ENCODE measurements at regions not wholly inside any gene's neighbourhood (a gene's known extent, or its start where the extent isn't known, plus 50 kb on each side); places are given as distances from the start of the nearest gene placed in this dataset.

- DNase-seq: no peak
Observed at GRCh38 chr4:135290136-135290535, 1088.5 kb upstream of the PABPC4L start.

GRCh38 chr4:135283934-135284333, 1082.3 kb upstream of the PABPC4L start:
- DNase-seq: no peak

GRCh38 chr4:135282676-135283075, 1081.1 kb upstream of the PABPC4L start:
- DNase-seq: no peak

GRCh38 chr4:135281230-135281629, 1079.6 kb upstream of the PABPC4L start:
- DNase-seq: no peak

GRCh38 chr4:135277980-135278315, 1076.4 kb upstream of the PABPC4L start:
- DNase-seq: no peak

GRCh38 chr4:135277068-135277979, 1075.7 kb upstream of the PABPC4L start:
- no peak for DNase-seq

- no peak for DNase-seq
Observed at GRCh38 chr4:135274416-135274815, 1072.8 kb upstream of the PABPC4L start.

GRCh38 chr4:135269125-135269890, 1067.7 kb upstream of the PABPC4L start:
- DNase-seq: no peak

GRCh38 chr4:135268369-135268768, 1066.8 kb upstream of the PABPC4L start:
- no peak for DNase-seq

GRCh38 chr4:135267148-135267865, 1065.7 kb upstream of the PABPC4L start:
- no peak for DNase-seq

GRCh38 chr4:135256111-135256510, 1054.5 kb upstream of the PABPC4L start:
- DNase-seq: no peak

GRCh38 chr4:135250040-135250439, 1048.5 kb upstream of the PABPC4L start:
- no peak for DNase-seq

GRCh38 chr4:135249024-135249423, 1047.4 kb upstream of the PABPC4L start:
- no peak for DNase-seq

- DNase-seq: no peak
Observed at GRCh38 chr4:135244696-135245095, 1043.1 kb upstream of the PABPC4L start.

GRCh38 chr4:135244056-135244455, 1042.5 kb upstream of the PABPC4L start:
- DNase-seq: no peak

GRCh38 chr4:135240796-135241195, 1039.2 kb upstream of the PABPC4L start:
- DNase-seq: no peak

GRCh38 chr4:135239964-135240363, 1038.4 kb upstream of the PABPC4L start:
- no peak for DNase-seq

GRCh38 chr4:135238940-135239339, 1037.4 kb upstream of the PABPC4L start:
- no peak for DNase-seq

GRCh38 chr4:135236048-135236447, 1034.5 kb upstream of the PABPC4L start:
- no peak for DNase-seq

GRCh38 chr4:135227842-135228241, 1026.3 kb upstream of the PABPC4L start:
- no peak for DNase-seq

GRCh38 chr4:135225551-135225950, 1024.0 kb upstream of the PABPC4L start:
- DNase-seq: no peak

- no peak for DNase-seq
Observed at GRCh38 chr4:135210341-135210740, 1008.8 kb upstream of the PABPC4L start.

- no peak for DNase-seq
Observed at GRCh38 chr4:135207531-135207930, 1005.9 kb upstream of the PABPC4L start.

GRCh38 chr4:135204311-135204710, 1002.7 kb upstream of the PABPC4L start:
- no peak for DNase-seq

Measured in NCI-H748 treated with DMSO at 0.1 percent for 48 hours (cell line).